ENCODE measurements at regions not wholly inside any gene's neighbourhood (a gene's known extent, or its start where the extent isn't known, plus 50 kb on each side); places are given as distances from the start of the nearest gene placed in this dataset.

DNA sequence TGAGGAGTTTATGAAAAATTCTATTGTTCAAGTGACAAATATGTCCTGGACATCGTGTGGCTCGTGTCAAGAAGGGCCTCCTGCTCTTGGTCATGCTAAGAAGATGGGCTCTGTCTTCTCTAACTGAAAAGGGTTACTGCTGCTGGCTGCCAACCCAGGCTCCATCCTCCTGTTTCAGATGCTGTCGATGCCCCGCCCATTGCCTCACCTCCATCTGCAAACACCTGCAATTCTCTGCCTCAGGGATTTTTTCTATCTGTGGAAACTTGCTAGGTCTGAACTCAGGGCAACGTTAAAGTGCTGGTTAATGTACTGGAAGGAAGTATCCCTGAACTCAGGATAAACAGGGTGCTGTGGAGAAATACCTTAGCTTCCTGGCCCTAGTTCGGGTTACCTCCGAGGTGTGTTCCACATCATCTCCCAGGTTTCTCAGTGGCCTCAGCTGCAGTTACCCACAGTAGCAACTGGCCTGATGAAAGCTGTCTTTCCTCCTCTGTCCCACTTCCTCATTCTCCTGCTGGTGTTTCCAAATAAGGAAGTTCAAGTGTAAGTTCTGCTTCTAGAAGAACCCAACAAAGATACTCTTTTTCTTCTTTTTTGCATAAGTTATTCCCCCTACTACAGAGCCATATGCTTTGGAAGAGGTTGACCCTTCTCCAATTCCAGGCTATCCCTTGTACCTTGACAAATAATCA, 151.7 kb upstream of the SMIM23 start:
- no peak for FAIRE-seq
- no peak overlapping the region for H3K4me3 ChIP-seq (ENCODE audit: low read length in 3 of 3)
- intact Hi-C loops (cut with DNase I) = no loop called here

DNA sequence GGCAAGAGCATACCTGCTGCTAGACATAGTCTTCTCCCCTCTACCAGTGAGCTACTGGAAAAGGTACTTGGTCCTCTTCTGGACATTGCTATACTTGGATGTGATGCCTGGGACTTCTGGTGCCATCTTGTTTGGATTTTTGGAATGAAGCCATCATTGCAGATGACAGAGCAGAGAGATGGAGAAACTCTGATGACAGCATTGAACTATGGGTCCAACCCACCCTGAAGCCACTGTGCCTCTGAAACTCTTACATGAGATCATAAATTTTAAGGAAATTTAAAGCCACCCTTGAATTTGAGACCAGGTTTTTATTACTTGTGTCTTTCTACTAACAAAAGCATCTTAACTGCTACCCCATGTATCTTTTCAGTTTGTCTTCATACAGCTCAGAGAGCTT, 151.1 kb upstream of the SMIM23 start:
- no peak for DNase-seq
- intact Hi-C loops (cut with DNase I) = no loop called here
- Histone ChIP-seq H3K27ac (ENCODE audit: low read depth in 2 of 2, low read length in 2 of 2) (no peak overlapping the region), H3K9me3 (ENCODE audit: control insufficient read depth in 2 of 3, insufficient read depth in 1 of 3, low read length in 3 of 3) (no peaks in the 10 kb centered on the region), H3K36me3 (ENCODE audit: control insufficient read depth in 2 of 3, insufficient read depth in 3 of 3, low read length in 3 of 3) (no peaks in the 10 kb centered on the region), H3K27me3 (ENCODE audit: control insufficient read depth, insufficient read depth, low read length) (no peaks in the 10 kb centered on the region), H3K4me3 (ENCODE audit: low read length in 3 of 3) (no peak overlapping the region), H3K9ac (ENCODE audit: low read length in 3 of 3) (no peak overlapping the region), H3K4me1 (ENCODE audit: control insufficient read depth in 2 of 3, insufficient read depth in 2 of 3, low read depth in 1 of 3, low read length in 3 of 3) (no peaks in the 10 kb centered on the region)
- no peak for FAIRE-seq
- TF ChIP-seq, protein P1, sequence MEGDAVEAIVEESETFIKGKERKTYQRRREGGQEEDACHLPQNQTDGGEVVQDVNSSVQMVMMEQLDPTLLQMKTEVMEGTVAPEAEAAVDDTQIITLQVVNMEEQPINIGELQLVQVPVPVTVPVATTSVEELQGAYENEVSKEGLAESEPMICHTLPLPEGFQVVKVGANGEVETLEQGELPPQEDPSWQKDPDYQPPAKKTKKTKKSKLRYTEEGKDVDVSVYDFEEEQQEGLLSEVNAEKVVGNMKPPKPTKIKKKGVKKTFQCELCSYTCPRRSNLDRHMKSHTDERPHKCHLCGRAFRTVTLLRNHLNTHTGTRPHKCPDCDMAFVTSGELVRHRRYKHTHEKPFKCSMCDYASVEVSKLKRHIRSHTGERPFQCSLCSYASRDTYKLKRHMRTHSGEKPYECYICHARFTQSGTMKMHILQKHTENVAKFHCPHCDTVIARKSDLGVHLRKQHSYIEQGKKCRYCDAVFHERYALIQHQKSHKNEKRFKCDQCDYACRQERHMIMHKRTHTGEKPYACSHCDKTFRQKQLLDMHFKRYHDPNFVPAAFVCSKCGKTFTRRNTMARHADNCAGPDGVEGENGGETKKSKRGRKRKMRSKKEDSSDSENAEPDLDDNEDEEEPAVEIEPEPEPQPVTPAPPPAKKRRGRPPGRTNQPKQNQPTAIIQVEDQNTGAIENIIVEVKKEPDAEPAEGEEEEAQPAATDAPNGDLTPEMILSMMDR (IDR thresholded peaks at IDR 0.05; ENCODE audit: borderline replicate concordance, extremely low read depth, insufficient read depth) = no peak

More for the DNA sequence above, 151.7 kb upstream of the SMIM23 start:
- H3K27me3 ChIP-seq (ENCODE audit: control insufficient read depth, insufficient read depth, low read length) = no peaks in the 10 kb centered on the region
- no peak overlapping the region for H3K27ac ChIP-seq (ENCODE audit: low read depth in 2 of 2, low read length in 2 of 2)
- no peak overlapping the region for H3K9ac ChIP-seq (ENCODE audit: low read length in 3 of 3)
- no peaks in the 10 kb centered on the region for H3K9me3 ChIP-seq (ENCODE audit: control insufficient read depth in 2 of 3, insufficient read depth in 1 of 3, low read length in 3 of 3)
- H3K4me1 ChIP-seq (ENCODE audit: control insufficient read depth in 2 of 3, insufficient read depth in 2 of 3, low read depth in 1 of 3, low read length in 3 of 3) = no peaks in the 10 kb centered on the region
- no peaks in the 10 kb centered on the region for H3K36me3 ChIP-seq (ENCODE audit: control insufficient read depth in 2 of 3, insufficient read depth in 3 of 3, low read length in 3 of 3)
- no peak for DNase-seq
- TF ChIP-seq, protein P1 (IDR thresholded peaks at IDR 0.05; ENCODE audit: borderline replicate concordance, extremely low read depth, insufficient read depth) = no peak

DNA sequence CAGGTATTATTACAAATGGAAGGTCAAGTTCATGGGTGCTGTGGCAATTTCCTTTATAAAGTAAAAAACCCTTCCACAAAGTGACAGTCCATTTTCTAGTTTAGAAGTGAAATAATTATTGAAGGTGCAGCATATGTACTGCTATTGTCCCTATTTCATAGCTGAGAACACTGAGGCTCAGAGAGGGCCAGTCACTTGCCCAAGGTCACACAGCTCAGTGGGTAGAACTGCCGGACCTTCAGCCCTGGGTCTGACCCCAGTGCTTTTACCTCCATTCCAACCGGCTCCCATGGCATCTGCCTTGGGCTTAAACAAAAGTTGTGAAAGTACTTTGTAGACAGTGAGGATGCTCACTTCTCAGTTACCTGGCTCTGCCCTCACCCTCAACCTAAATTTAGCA, 150.6 kb upstream of the SMIM23 start:
- no peak for DNase-seq
- Histone ChIP-seq H3K27ac (ENCODE audit: low read depth in 2 of 2, low read length in 2 of 2) (no peak overlapping the region), H3K9me3 (ENCODE audit: control insufficient read depth in 2 of 3, insufficient read depth in 1 of 3, low read length in 3 of 3) (no peaks in the 10 kb centered on the region), H3K27me3 (ENCODE audit: control insufficient read depth, insufficient read depth, low read length) (no peaks in the 10 kb centered on the region), H3K9ac (ENCODE audit: low read length in 3 of 3) (no peak overlapping the region), H3K4me1 (ENCODE audit: control insufficient read depth in 2 of 3, insufficient read depth in 2 of 3, low read depth in 1 of 3, low read length in 3 of 3) (no peaks in the 10 kb centered on the region), H3K4me3 (ENCODE audit: low read length in 3 of 3) (no peak overlapping the region), H3K36me3 (ENCODE audit: control insufficient read depth in 2 of 3, insufficient read depth in 3 of 3, low read length in 3 of 3) (no peaks in the 10 kb centered on the region)
- intact Hi-C loops (cut with DNase I) = no loop called here
- FAIRE-seq = no peak
- TF ChIP-seq, protein P1 (IDR thresholded peaks at IDR 0.05; ENCODE audit: borderline replicate concordance, extremely low read depth, insufficient read depth) = no peak
